ENCODE measurements at regions not wholly inside any gene's neighbourhood (a gene's known extent, or its start where the extent isn't known, plus 50 kb on each side); places are given as distances from the start of the nearest gene placed in this dataset.

DNA sequence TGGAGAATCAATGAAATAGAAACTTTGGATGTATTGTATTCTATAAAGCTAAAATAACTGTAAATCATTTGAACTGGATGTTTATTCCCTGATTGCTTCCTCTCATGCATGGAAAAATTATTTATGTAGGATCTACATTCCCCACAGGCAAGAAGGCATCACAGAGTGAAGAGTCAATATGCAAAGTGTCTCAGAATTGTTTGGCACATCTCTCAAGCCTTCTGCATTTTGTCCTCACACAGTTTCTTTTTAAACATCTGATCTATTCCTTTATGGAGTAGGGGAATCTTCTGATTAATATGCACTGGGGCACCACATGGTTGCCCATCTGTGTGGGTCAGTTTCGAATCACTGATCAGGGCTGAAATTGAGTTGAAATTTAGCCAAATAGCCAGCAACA, 465.4 kb downstream of the ZNF804A start:
- TF ChIP-seq, protein P1, sequence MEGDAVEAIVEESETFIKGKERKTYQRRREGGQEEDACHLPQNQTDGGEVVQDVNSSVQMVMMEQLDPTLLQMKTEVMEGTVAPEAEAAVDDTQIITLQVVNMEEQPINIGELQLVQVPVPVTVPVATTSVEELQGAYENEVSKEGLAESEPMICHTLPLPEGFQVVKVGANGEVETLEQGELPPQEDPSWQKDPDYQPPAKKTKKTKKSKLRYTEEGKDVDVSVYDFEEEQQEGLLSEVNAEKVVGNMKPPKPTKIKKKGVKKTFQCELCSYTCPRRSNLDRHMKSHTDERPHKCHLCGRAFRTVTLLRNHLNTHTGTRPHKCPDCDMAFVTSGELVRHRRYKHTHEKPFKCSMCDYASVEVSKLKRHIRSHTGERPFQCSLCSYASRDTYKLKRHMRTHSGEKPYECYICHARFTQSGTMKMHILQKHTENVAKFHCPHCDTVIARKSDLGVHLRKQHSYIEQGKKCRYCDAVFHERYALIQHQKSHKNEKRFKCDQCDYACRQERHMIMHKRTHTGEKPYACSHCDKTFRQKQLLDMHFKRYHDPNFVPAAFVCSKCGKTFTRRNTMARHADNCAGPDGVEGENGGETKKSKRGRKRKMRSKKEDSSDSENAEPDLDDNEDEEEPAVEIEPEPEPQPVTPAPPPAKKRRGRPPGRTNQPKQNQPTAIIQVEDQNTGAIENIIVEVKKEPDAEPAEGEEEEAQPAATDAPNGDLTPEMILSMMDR (IDR thresholded peaks at IDR 0.05), result no peak
- TF ChIP-seq POLR2A (IDR thresholded peaks at IDR 0.05), result no peak

Data from uterus (tissue), 2 donors.